Psoas muscle (tissue), 7 donors: ENCODE measurements at regions not wholly inside any gene's neighbourhood (a gene's known extent, or its start where the extent isn't known, plus 50 kb on each side); places are given as distances from the start of the nearest gene placed in this dataset.

Source experiments
- ATAC-seq, 4 donors: fragments of 200-7000 bp; cut with Tn5 transposase; one replicate each; pipeline ENCODE4 v1.9.1; 2020; ENCODE audit warnings: moderate library complexity in 3 of 4, mild to moderate bottlenecking in 2 of 4
- DNase-seq, 2 donors: peaks; one replicate each; pipeline ENCODE4 v3.0.0-alpha.2; 2020
- H3K27ac ChIP-seq: fragments of 200-600 bp; one replicate; pipeline ENCODE4 v1.8.0; 2022
- H3K27me3 ChIP-seq, 3 donors: fragments of 200-600 bp in 1 of 3; one replicate each; pipeline versions ENCODE4 v1.6.1 to v1.8.0; 2013 to 2022; ENCODE audit warnings: low read length in 2 of 3, mild to moderate bottlenecking in 2 of 3, moderate library complexity in 1 of 3; ENCODE audit not compliant: insufficient read depth in 3 of 3
- H3K36me3 ChIP-seq, 2 donors: fragments of 200-600 bp in 1 of 2; one replicate each; pipeline versions ENCODE4 v1.6.1 to v1.8.0; 2013 to 2022; ENCODE audit warnings: low read depth in 1 of 2, mild to moderate bottlenecking in 1 of 2, moderate library complexity in 1 of 2; ENCODE audit not compliant: insufficient read depth in 1 of 2
- H3K4me1 ChIP-seq: fragments of 200-600 bp; one replicate; pipeline ENCODE4 v1.8.0; 2022
- H3K4me3 ChIP-seq: fragments of 200-600 bp; one replicate; pipeline ENCODE4 v1.8.0; 2022; ENCODE audit warnings: mild to moderate bottlenecking
- H3K9me3 ChIP-seq: fragments of 200-600 bp; one replicate; pipeline ENCODE4 v1.8.0; 2022
- WGBS, 3 donors: extraction: QIAGEN DNeasy Blood & Tissue Kit; methylation state at CpG; one replicate each; pipeline versions ENCODE4 v1.1.6 to v1.1.7; 2013; 5-methylcytosine and 5-hydroxymethylcytosine counted together
- intact Hi-C, 2 donors: fragments of 100-400 bp; cut with DNase I; formaldehyde crosslinking; loops; one replicate each; pipeline versions ENCODE4 v1.11.0 to v1.14.2; 2022
- TF ChIP-seq, protein P1 (sequence below): fragments of 200-600 bp; IDR thresholded peaks from one replicate; pipeline ENCODE4 v1.8.0; 2022; ENCODE audit warnings: antibody characterized with exemption
- donor health status: healthy with polysubstance abuse.
- donor health status: DM: no; HTN: no; CAD: no; lungs with moderate emphysema.
- donor health status: Bipolar disorder and iron deficiency.
- donor health status: healthy.
- donor health status: DM: yes; HTN: yes; CAD: no.
- donor health status: DM: no; HTN: no; CAD: no.
- donor health status: DM: yes; HTN: yes; CAD: no.

DNA sequence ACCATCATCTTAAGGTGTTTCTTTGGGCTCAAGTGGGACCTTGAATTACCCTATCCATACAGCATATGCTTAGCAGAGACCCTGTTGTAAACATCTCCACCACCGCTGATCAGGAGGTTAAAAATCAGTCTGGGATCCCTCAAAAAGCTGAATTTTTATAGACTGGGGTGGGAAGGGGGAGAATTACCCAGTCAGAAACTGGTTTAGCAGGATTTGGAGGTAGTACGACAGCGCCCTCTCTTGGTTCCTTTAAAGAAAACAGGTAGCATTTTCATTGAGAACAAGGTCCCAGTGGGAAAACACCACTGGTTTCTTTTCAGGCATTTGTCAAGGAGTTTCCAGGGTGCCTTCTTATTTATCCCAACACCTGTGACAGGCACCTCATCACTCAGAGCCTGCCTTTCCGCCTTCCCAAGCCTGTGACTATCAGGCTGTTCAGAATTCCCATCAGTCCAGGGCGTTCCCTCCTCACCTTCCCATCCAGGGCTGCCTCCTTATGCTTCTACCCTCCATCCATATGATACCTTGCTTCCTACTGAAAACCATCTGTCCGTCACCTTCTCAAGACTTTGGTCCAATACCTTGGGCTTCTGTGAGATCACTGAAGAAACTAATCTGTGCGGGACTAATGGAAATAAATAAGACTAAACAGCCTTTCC is 203.8 kb upstream of the RAI14 start:
- WGBS, 3 donors = 41 to 46% (median 45%) methylated on average over 7 of the region's 7 CpGs
- TF ChIP-seq, protein P1, sequence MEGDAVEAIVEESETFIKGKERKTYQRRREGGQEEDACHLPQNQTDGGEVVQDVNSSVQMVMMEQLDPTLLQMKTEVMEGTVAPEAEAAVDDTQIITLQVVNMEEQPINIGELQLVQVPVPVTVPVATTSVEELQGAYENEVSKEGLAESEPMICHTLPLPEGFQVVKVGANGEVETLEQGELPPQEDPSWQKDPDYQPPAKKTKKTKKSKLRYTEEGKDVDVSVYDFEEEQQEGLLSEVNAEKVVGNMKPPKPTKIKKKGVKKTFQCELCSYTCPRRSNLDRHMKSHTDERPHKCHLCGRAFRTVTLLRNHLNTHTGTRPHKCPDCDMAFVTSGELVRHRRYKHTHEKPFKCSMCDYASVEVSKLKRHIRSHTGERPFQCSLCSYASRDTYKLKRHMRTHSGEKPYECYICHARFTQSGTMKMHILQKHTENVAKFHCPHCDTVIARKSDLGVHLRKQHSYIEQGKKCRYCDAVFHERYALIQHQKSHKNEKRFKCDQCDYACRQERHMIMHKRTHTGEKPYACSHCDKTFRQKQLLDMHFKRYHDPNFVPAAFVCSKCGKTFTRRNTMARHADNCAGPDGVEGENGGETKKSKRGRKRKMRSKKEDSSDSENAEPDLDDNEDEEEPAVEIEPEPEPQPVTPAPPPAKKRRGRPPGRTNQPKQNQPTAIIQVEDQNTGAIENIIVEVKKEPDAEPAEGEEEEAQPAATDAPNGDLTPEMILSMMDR = no peak
- peaks cover 0 to 2% (median 0%) of the 10 kb centered on the region in 3 donors for H3K27me3 ChIP-seq
- H3K4me1 ChIP-seq = no peaks in the 10 kb centered on the region
- no peak overlapping the region for H3K4me3 ChIP-seq
- no peak overlapping the region for H3K27ac ChIP-seq
- intact Hi-C loops = loop anchor here in 1 of 2 donors (10.0 kb wide), 1 partner anchor 457 kb away; no protein-coding TSS in a partner anchor
- no peaks in the 10 kb centered on the region for H3K9me3 ChIP-seq
- DNase-seq = no peak
- no peaks in the 10 kb centered on the region for H3K36me3 ChIP-seq
- ATAC-seq = no peak

DNA sequence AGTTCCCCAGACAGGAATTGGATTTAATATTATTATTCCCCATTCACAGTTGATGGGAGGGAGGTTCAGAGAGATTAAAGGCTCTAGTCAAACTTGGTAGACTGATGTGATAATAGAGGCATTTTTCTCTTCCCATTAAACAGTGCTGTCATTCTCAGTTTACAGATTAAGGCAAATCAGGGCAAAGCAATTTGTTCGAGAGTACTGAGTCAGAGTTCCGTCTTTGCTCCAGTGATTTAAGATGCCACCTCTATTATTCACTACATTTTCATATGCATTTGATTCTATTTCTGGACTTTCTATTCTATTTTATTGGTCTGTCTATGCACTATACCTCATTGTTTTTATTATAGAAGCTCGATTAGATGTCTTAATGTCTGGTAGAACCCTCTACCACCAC is 201.0 kb upstream of the RAI14 start:
- Histone ChIP-seq H3K4me3 (no peak overlapping the region), H3K36me3 (no peaks in the 10 kb centered on the region), H3K27me3 (no peaks in the 10 kb centered on the region), H3K27ac (no peak overlapping the region), H3K9me3 (no peaks in the 10 kb centered on the region), H3K4me1 (no peaks in the 10 kb centered on the region)
- intact Hi-C loops = loop anchor here in 1 of 2 donors (10.0 kb wide), 1 partner anchor 460 kb away; no protein-coding TSS in a partner anchor
- WGBS, 3 donors = 80 to 87% (median 81%) methylated on average over 3 of the region's 3 CpGs
- TF ChIP-seq, protein P1 = no peak
- no peak for DNase-seq
- ATAC-seq = no peak

DNA sequence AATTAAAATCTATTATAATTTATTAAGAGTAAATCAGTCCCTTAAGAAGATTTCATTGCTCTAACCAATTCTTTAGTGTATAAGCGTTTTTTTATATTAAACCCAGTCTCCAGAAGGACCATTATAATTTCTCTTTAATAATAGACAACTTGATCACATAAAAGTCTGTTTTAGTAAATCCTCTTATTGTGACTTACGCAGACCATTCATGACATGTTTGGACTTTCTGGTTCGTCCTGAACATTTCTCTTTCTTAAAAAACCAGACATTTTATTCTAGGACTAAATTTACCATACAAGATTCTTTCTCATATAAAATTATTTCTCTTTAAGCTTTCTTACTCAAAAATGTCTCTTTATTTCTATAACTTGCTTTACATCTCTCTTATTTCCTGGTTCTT is 196.2 kb upstream of the RAI14 start:
- no peaks in the 10 kb centered on the region for H3K4me1 ChIP-seq

DNA sequence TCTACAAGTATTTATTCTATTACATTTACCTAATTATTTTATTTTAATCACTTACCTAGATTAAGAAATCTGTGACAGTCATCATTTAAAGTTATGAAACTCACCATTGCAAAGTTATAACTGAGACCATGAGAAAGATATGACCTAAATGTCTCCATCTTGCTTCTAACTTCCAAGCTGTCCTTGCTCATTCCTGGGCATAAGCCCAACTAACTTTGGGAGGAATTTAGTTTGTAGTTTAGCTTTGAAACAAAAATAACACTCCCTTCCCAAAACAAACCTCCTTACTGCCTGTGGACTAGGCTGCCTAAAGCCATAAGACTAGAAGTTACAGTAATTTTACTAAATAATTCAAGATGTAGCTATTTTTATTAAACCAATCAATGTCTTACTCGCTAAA is 195.6 kb upstream of the RAI14 start:
- no peak for DNase-seq
- no peaks in the 10 kb centered on the region for H3K9me3 ChIP-seq
- TF ChIP-seq, protein P1 = no peak
- H3K4me1 ChIP-seq = no peaks in the 10 kb centered on the region
- H3K27ac ChIP-seq = no peak overlapping the region
- no peaks in the 10 kb centered on the region for H3K27me3 ChIP-seq
- intact Hi-C loops = loop anchor here in 1 of 2 donors (10.0 kb wide), 1 partner anchor 466 kb away; no protein-coding TSS in a partner anchor
- ATAC-seq = no peak
- WGBS, 3 donors = 0 to 47% (median 33%) methylated on average over 1 of the region's 1 CpG
- no peaks in the 10 kb centered on the region for H3K36me3 ChIP-seq
- no peak overlapping the region for H3K4me3 ChIP-seq

More for the DNA sequence above, 196.2 kb upstream of the RAI14 start:
- intact Hi-C loops = loop anchor here (10.0 kb wide), 1 partner anchor 465 kb away; no protein-coding TSS in a partner anchor
- ATAC-seq = no peak
- Histone ChIP-seq H3K9me3 (no peaks in the 10 kb centered on the region), H3K27ac (no peak overlapping the region), H3K36me3 (no peaks in the 10 kb centered on the region), H3K4me3 (no peak overlapping the region), H3K27me3 (no peaks in the 10 kb centered on the region)
- TF ChIP-seq, protein P1 = no peak
- WGBS, 3 donors = 23 to 47% (median 44%) methylated on average over 3 of the region's 3 CpGs
- DNase-seq = no peak
